ENCODE measurements at regions not wholly inside any gene's neighbourhood (a gene's known extent, or its start where the extent isn't known, plus 50 kb on each side); places are given as distances from the start of the nearest gene placed in this dataset.

GRCh38 chr9:86557918-86558317 lies 203.7 kb upstream of the TUT7 start:
- no peak for DNase-seq

- no peak for DNase-seq
Measured at GRCh38 chr9:86557063-86557766, 203.0 kb upstream of the TUT7 start.

DNA sequence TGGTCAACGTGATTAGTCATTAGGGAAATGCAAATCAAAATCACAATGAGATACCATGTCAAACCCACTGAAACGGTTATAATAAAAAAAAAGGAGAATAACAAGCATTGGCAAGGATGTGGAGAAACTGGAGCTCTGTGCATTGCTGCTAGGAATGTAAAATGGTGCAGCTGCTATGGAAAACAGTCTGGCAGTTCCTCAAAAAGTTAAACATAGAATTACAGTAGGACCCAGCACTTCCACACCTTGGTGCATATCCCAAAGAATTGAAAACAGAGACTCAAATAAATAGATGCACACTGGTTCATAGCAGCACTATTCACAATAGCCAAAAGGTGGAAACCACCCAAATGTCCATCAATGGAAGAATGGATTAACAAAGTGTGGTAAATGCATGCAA lies 201.5 kb upstream of the TUT7 start:
- no peak for DNase-seq

GRCh38 chr9:86550401-86550800 lies 196.2 kb upstream of the TUT7 start:
- DNase-seq: no peak

GRCh38 chr9:86549920-86550319 lies 195.7 kb upstream of the TUT7 start:
- DNase-seq: no peak

DNA sequence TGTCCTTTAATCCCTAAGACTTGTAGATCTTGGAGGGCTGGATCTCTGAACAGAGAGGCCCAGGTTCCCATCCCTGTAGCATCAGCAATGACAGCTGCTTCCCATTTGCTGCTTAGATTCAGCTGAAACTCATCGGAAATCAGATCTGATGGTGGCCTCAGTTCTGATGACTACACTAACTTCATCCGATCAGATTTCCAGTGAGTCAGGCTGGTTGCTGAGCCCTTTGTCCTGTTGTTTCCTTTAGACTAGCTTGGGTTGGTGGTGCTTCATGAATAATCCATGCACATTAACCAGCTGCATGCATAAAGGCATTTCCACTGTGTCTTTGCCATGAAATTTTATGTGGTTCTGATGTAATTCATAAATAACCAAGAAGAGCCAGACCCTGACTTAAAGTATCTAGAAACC lies 195.2 kb upstream of the TUT7 start:
- no peak for DNase-seq

DNA sequence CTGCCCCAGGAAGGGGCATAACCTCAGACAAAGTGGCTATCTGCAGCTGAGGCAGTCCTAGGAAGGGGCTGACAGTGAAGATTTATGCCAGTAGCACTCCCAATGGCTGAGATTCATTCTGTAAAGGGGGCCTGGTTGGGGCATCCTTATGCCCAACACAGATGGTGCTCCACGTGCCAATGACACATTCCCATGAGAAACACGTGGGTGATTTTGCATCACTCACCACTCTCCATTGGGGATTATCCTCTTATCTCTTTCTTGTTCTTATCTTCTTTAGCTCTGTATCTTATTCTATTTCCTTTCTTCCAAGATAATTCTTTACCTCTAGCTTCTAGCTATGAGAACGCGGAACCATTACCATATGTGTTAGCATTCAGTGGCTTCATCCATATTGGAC lies 194.0 kb upstream of the TUT7 start:
- no peak for DNase-seq

- no peak for DNase-seq
Measured at GRCh38 chr9:86547571-86547970, 193.4 kb upstream of the TUT7 start.

GRCh38 chr9:86546712-86547111 lies 192.5 kb upstream of the TUT7 start:
- DNase-seq: no peak

DNA sequence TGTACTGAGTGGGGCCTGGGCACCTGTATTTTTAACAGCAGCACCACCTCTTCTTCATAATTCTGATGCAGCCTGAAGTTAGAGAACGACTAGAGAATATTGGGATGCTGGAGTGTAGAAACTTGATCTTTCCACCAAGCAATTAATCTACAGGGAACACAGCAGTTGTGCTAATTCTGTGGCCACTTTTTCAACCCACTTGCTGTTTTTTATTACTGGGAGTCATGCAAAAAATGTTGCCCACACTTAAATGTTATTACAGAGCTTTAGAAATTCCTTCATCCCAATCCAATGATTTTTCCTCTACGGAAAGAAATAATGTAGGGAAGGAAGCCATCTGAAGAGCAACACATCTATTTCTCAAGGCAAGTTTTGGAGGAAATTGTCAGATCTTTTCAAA lies 190.9 kb upstream of the TUT7 start:
- DNase-seq: no peak

DNA sequence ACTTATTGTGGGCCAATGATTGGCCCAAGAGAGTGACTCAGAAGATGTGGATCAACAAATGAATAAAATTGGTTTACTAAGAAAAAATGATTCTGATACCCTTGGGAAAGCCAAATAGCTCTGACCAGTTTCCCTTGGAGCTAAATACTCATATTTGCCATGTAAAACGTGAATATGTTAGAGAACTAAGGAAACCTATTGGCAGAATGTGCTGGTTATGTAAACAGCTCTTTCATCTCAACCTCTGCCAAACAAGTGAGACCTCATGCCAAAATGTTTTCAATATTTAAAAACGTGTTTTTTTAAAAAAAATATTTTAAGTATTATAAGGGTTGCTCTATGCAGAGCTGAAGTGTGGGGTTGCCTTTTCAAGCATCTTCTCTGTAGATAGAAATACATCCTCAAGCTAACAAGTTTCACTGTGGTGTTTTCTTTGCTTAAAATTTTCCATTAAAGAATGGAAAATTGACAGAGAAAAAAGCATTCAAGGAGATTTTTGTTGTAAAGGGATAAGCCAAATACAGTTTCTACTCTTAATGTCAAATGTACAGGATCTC lies 186.9 kb upstream of the TUT7 start:
- no peak for DNase-seq

DNA sequence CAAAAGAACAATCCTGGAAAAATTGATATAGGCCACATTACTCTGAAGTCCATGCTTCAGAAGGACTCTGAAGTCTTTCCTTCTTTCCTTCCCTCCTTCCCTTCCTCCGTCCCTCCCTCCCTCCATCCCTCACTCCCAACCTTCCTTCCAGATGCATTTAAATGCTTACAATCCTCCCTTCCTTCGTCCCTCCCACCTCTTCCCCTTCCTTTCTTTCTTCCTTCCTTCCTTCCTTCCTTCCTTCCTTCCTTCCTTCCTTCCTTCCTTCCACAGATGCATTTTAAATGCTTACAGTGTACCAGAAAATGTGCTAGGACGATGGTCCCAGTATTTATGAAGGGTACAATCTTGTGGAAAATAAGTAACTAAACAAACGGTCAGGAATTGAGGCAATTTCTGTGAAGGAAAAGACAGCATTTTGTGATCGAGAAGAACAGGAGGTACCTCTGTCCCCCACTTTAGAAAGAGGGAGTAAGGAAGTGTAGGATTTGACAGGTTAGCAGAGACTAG lies 181.3 kb upstream of the TUT7 start:
- no peak for DNase-seq

GRCh38 chr9:86534572-86535258 lies 180.5 kb upstream of the TUT7 start:
- no peak for DNase-seq

GRCh38 chr9:86531971-86532640 lies 177.9 kb upstream of the TUT7 start:
- DNase-seq: no peak

- DNase-seq: no peak
Measured at GRCh38 chr9:86531273-86531970, 177.2 kb upstream of the TUT7 start.

- DNase-seq: no peak
Measured at GRCh38 chr9:86529496-86530275, 175.5 kb upstream of the TUT7 start.

GRCh38 chr9:86526021-86526420 lies 171.8 kb upstream of the TUT7 start:
- no peak for DNase-seq

DNA sequence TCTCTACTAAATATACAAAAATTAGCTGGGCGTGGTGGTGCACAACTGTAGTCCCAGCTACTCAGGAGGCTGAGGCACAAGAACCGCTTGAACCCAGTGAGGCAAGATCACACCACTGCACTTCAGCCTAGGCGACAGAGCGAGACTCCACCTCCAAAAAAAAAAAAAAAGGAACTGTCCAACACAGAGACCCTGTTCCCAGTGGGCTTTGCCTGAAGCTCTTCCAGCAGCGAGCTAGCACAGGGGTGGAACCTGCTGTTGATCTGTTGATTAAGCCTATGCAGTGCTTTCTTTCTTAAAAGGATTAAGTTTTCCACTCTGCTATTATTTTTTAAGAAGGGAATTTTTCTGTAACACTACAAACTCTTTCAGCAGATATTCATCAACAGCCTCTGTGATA lies 171.0 kb upstream of the TUT7 start:
- no peak for DNase-seq

- no peak for DNase-seq
Measured at GRCh38 chr9:86521977-86522376, 167.8 kb upstream of the TUT7 start.

GRCh38 chr9:86521322-86521721 lies 167.1 kb upstream of the TUT7 start:
- no peak for DNase-seq

- no peak for DNase-seq
Measured at GRCh38 chr9:86519066-86519615, 164.9 kb upstream of the TUT7 start.

GRCh38 chr9:86517475-86517874 lies 163.3 kb upstream of the TUT7 start:
- no peak for DNase-seq

Data from retina (tissue), 1 donor.